Activated T-helper 1 cell treated with anti-CD3 and anti-CD28 coated beads, Interleukin-12 subunit alpha, Interleukin-12 subunit beta, Interleukin-2, Interleukin-4 antibody, amounts not matched to agents 30 ng/mL and 10 ng/mL and 1 ng/mL, durations not matched to agents 14 hours and 24 hours and 36 hours (primary cell): ENCODE measurements at regions not wholly inside any gene's neighbourhood (a gene's known extent, or its start where the extent isn't known, plus 50 kb on each side); places are given as distances from the start of the nearest gene placed in this dataset.
"Not testable (repeated sequence)": the region's sequence is repeated elsewhere in the genome, so short reads cannot be mapped to it uniquely, and the experiment has no call there.

Experiments used
- DNase-seq: peaks from one replicate; pipeline ENCODE4 v3.0.0; 2021; ENCODE audit warnings: low spot score
- H3K27ac Mint-ChIP-seq: one replicate; pipeline ENCODE4 v1.8.0; 2021; ENCODE audit warnings: mild to moderate bottlenecking, mixed read lengths
- H3K27me3 Mint-ChIP-seq: one replicate; pipeline ENCODE4 v1.8.0; 2022; ENCODE audit warnings: mild to moderate bottlenecking, moderate library complexity, mixed read lengths; ENCODE audit not compliant: insufficient read depth
- H3K36me3 Mint-ChIP-seq: one replicate; pipeline ENCODE4 v1.8.0; 2021; ENCODE audit warnings: low read depth, mixed read lengths
- H3K4me1 Mint-ChIP-seq: one replicate; pipeline ENCODE4 v1.8.0; 2021; ENCODE audit warnings: low read depth, mixed read lengths
- H3K4me3 Mint-ChIP-seq: one replicate; pipeline ENCODE4 v1.8.0; 2021; ENCODE audit warnings: mild to moderate bottlenecking, moderate library complexity, mixed read lengths
- H3K9me3 Mint-ChIP-seq: one replicate; pipeline ENCODE4 v1.8.0; 2021; ENCODE audit warnings: mixed read lengths
- intact Hi-C: fragments of 100-400 bp; cut with micrococcal nuclease; formaldehyde crosslinking; loops from one replicate; pipeline ENCODE4 v1.15.1; 2024

DNA sequence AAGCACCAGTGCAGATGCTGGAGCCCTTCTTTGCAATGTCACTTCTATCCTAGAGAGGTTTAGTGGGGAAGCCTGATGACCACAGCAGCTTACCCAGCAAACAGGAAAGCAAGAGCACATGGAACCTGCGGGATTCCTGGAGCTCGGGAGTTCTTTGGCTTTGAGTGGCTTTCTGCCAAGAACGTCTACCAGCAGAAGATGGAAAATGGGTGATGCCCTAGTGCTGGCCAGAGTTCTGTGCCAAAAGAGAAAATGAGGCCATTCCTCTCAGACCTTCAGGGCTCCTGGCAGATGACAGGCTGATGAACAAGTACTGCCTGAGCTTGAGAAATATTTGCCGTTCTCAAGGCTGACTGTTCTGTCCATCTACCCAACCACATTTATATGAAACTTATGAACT lies 332.1 kb upstream of the CCL2 start:
- Mint-ChIP-seq H3K27ac (no peak overlapping the region), H3K4me3 (no peak overlapping the region), H3K27me3 (peaks cover 4% of the 10 kb centered on the region), H3K36me3 (no peaks in the 10 kb centered on the region), H3K9me3 (no peaks in the 10 kb centered on the region), H3K4me1 (no peaks in the 10 kb centered on the region)
- intact Hi-C loops = no loop called here
- DNase-seq = no peak

DNA sequence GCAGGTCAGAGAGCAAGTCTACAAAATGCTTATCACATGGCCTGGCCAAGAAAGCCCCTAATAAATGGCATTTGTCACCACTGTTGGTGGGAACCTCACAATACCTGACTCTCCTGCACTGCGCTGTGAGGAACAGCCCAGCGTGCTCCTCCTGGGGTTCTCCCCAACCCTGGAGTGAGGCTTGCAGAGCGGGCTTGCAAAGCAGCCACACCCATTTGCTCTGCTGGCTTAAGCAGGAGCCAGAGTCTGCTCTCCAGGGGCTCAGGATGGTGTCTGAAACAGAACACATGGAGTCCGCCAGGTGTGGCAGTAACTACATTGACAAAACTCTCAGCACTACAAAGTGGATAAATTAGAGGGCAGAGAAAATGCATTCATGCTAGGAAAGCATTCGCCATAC lies 331.0 kb upstream of the CCL2 start:
- no peaks in the 10 kb centered on the region for H3K9me3 Mint-ChIP-seq
- H3K4me3 Mint-ChIP-seq = no peak overlapping the region
- intact Hi-C loops = no loop called here
- H3K36me3 Mint-ChIP-seq = no peaks in the 10 kb centered on the region
- DNase-seq = no peak
- H3K27ac Mint-ChIP-seq = no peak overlapping the region
- H3K27me3 Mint-ChIP-seq = peaks cover 4% of the 10 kb centered on the region
- H3K4me1 Mint-ChIP-seq = no peaks in the 10 kb centered on the region

DNA sequence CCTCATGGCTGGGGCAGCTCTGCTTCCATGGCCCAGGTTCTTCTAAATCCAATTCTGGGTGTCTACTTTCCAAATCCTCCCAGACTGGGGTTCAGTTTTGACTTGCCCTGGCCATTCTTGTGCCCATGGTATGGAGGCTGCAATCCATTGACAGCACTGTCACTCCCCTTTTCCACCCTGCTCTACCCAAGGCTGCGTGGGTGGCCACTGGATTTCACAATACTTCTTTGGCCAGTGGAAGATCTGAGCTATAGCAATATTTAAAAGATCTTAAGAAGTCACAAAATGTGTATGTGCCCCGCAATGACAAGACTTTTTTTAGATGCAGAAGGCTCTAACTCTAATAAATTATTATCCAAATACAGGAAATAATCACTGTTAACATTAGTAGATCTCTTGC lies 329.4 kb upstream of the CCL2 start:
- intact Hi-C loops = no loop called here
- DNase-seq = no peak
- peaks cover 4% of the 10 kb centered on the region for H3K27me3 Mint-ChIP-seq
- H3K36me3 Mint-ChIP-seq = no peaks in the 10 kb centered on the region
- no peak overlapping the region for H3K27ac Mint-ChIP-seq
- H3K4me1 Mint-ChIP-seq = no peaks in the 10 kb centered on the region
- H3K9me3 Mint-ChIP-seq = no peaks in the 10 kb centered on the region
- H3K4me3 Mint-ChIP-seq = no peak overlapping the region

DNA sequence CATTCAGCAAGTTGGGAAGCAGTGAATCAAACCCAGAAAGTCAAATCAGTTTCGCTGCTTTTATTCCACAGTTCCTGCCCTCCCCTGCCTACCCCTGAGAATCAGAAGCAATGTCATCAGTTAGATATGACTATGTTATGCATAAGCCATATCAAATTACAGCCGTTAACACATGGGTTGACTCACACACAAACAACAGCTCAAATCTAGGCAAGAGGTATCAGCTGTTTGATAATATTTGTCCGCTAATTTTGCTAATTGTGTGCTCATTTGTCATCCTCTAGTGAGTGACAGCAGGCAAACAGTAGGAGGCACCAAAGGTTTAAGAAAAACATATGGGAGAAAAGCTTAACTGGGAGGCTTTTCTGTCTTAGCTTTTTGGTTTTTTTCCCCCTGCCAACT lies 327.4 kb upstream of the CCL2 start:
- H3K36me3 Mint-ChIP-seq = no peaks in the 10 kb centered on the region
- H3K4me1 Mint-ChIP-seq = no peaks in the 10 kb centered on the region
- H3K27ac Mint-ChIP-seq = no peak overlapping the region
- H3K27me3 Mint-ChIP-seq = peaks cover 6% of the 10 kb centered on the region
- H3K9me3 Mint-ChIP-seq = no peaks in the 10 kb centered on the region
- no peak overlapping the region for H3K4me3 Mint-ChIP-seq
- intact Hi-C loops = loop anchor here (1.0 kb wide), 1 partner anchor 219 kb away; no protein-coding TSS in a partner anchor
- no peak for DNase-seq

DNA sequence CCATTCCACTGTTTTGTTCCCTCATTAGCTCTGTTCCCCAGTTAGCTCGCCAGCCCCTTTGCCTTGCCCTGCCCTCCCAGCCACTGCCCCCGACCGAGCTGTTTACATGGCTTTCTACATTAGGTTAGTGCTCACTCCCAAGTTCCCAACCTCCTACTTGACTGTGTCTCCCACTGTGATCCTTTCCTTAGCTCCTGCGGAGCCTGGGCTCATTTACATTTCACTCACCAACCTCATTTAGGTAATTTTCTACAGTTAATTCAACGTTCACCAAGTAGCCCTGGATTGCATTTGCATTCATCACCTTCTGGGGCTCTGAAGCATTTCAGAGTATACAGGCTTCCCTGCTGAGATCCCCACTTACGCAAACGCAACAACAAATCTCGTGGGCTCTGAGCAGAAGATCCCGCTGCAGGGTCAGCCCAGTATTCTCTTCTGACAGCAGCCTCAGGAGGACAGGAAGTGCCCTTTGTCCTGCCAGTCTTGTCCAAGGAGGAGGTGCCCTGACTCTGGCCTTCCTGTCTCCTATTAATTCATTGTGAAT lies 325.8 kb upstream of the CCL2 start:
- intact Hi-C loops = no loop called here
- Mint-ChIP-seq H3K4me1 (no peaks in the 10 kb centered on the region), H3K9me3 (no peaks in the 10 kb centered on the region), H3K36me3 (no peaks in the 10 kb centered on the region), H3K27ac (no peak overlapping the region), H3K27me3 (peaks cover 6% of the 10 kb centered on the region), H3K4me3 (no peak overlapping the region)
- no peak for DNase-seq

DNA sequence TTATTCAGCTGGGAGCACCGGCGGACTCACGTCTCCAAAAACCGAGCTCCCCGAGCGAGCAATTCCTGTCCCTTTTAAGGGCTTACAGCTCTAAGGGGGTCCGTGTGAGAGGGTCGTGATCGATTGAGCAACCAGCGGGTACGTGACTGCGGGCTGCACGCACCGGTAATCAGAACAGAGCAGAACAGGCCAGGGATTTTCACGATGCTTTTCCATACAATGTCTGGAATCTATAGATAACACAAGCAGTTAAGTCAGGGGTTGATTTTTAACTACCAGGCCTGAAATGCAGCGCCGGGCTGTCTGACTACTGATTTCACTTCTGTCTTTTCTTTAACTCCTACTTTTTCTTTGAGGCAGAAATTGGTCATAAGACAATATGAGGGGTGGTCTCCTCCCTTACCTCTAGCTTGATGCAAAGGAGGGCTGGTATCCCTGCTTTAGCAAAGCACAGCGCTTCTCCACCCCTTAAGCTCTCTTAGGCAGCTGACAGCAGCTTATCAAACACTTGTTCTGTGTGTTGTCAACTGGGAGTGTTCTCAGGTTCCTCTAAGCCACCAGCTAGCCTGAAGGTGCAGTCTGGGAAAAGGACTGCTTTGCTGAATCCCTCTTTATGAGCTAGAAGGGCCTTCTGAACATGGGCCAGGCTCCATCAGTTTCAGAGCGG lies 323.8 kb upstream of the CCL2 start:
- H3K4me3 Mint-ChIP-seq, H3K36me3 Mint-ChIP-seq, H3K4me1 Mint-ChIP-seq, DNase-seq, H3K9me3 Mint-ChIP-seq, intact Hi-C loops, H3K27me3 Mint-ChIP-seq, H3K27ac Mint-ChIP-seq: not testable (repeated sequence)

DNA sequence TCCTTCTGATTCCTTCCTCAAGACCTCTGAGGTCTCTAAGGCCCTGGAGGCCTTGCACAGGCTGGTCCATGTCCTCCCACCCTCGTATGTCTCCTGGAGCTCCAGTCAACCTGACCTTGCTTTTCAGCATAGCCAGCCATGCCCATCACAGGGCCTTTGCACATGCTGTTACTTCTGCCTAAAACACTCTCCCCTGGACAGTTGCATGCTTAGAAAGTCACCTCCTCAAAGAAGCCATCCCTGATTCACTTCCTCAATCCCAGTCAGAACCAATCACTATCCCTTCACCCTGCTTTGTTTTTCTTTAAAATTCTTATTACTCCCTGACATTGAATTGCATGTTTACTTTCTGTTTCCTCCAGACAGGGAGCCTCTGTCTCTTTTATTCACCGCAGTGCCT lies 322.1 kb upstream of the CCL2 start:
- no peak overlapping the region for H3K4me3 Mint-ChIP-seq
- no peaks in the 10 kb centered on the region for H3K36me3 Mint-ChIP-seq
- no peaks in the 10 kb centered on the region for H3K4me1 Mint-ChIP-seq
- H3K27me3 Mint-ChIP-seq = peaks cover 6% of the 10 kb centered on the region
- no peak for DNase-seq
- intact Hi-C loops = no loop called here
- no peaks in the 10 kb centered on the region for H3K9me3 Mint-ChIP-seq
- H3K27ac Mint-ChIP-seq = no peak overlapping the region

DNA sequence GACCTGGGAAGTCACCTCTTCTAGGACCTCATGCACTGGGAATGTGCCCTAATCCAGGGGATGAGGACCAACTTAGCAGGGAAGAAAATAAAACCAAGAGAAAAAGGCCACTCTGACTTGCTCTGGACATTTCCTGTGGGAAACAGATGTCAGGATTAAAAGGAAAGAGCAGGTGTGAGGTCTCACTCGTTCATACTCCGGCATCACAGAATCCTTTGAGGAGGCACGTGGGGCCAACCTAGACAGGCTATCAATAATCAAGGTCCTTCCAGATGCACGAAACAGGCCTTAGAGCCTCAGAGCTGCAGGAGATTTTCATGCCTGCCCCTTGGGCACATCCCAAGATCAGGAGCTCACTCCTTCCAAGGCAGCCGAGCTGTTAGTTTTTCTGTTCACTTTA lies 321.5 kb upstream of the CCL2 start:
- Mint-ChIP-seq H3K4me1 (no peaks in the 10 kb centered on the region), H3K9me3 (no peaks in the 10 kb centered on the region), H3K4me3 (no peak overlapping the region), H3K36me3 (no peaks in the 10 kb centered on the region), H3K27ac (no peak overlapping the region), H3K27me3 (peaks cover 6% of the 10 kb centered on the region)
- DNase-seq = no peak
- intact Hi-C loops = no loop called here

DNA sequence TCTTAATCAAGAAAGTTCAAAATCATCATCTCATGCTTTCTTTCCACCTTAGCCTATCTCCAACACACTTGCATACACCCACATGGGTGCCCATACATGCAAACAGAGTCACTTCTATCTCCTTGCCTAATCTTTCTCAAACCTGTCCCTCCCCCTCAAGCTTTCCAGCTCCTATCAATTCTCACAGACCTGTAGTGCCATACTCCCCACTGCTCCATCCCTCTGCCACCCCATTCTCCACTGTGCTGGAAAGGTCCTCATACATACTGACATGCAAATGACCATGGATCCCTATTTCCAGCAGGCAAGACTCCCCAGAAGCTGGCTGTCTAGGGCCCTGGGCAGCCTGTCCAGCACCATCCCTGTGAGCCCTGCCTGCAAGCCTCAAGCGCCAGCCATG lies 320.4 kb upstream of the CCL2 start:
- peaks cover 6% of the 10 kb centered on the region for H3K27me3 Mint-ChIP-seq
- H3K36me3 Mint-ChIP-seq = no peaks in the 10 kb centered on the region
- H3K27ac Mint-ChIP-seq = no peak overlapping the region
- no peak overlapping the region for H3K4me3 Mint-ChIP-seq
- H3K4me1 Mint-ChIP-seq = no peaks in the 10 kb centered on the region
- no peaks in the 10 kb centered on the region for H3K9me3 Mint-ChIP-seq
- DNase-seq = no peak
- intact Hi-C loops = no loop called here

DNA sequence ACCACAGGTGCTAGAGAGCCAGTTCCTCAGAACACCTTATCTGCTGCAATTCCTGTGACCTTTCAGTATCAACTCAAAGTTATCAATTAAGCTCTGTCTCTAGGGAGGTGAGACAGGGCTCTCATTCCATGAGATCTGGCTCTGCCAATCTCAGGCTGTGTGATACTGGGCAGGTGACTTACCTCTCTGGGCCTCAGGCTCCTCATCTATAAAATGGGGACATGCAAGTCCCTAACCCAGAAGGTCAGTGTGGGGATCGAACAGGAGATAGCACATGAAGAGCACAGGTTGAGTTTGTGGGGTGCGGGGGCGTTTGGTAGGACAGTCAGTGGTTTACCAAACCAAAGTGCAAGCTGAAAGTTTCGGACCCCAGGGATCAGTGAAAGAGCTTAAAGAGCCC lies 319.3 kb upstream of the CCL2 start:
- H3K36me3 Mint-ChIP-seq = no peaks in the 10 kb centered on the region
- no peaks in the 10 kb centered on the region for H3K9me3 Mint-ChIP-seq
- no peak for DNase-seq
- H3K4me3 Mint-ChIP-seq = no peak overlapping the region
- intact Hi-C loops = no loop called here
- H3K4me1 Mint-ChIP-seq = no peaks in the 10 kb centered on the region
- H3K27me3 Mint-ChIP-seq = peaks cover 6% of the 10 kb centered on the region
- no peak overlapping the region for H3K27ac Mint-ChIP-seq

DNA sequence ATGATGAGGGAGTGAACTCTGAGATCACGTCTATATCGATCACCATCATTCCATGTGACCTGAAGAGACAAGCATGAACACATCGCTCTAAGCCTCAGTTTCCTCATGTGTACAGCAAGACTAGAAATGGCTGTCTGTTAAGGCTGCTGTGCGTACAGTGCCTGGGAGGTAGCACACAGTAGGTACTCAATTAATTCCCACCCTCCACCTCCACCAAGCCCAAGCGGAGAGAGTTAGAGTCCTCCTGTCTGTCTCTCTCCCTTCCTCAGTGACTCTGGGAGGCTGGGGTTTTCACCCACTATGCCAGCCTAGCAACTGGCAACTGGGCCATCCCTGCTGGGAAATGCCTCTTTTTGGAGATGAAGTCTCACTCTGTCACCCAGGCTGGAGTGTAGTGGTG lies 318.3 kb upstream of the CCL2 start:
- H3K9me3 Mint-ChIP-seq = no peaks in the 10 kb centered on the region
- intact Hi-C loops = no loop called here
- no peak for DNase-seq
- no peaks in the 10 kb centered on the region for H3K36me3 Mint-ChIP-seq
- H3K4me3 Mint-ChIP-seq = no peak overlapping the region
- H3K27me3 Mint-ChIP-seq = peaks cover 3% of the 10 kb centered on the region
- no peak overlapping the region for H3K27ac Mint-ChIP-seq
- no peaks in the 10 kb centered on the region for H3K4me1 Mint-ChIP-seq

DNA sequence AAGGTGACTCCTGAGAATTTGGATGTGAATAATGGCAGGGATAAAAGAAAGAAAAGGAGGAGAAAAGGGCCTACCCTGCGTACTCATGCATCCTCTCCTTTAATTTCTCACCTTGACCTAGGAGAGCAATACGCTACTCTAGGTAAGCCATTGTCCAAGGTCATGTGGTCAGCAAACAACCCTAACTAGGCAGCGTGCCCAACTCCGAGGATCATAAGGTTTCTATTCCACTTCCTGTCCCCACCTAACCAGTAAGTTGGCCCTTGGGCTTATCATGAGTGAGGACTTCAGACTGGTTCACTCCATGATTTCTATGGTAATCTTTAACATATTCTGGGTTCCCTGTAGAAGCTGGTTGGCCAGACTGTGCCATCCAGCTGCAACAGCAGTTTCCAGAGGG lies 315.1 kb upstream of the CCL2 start:
- no peak for DNase-seq
- Mint-ChIP-seq H3K4me3 (no peak overlapping the region), H3K27ac (no peak overlapping the region), H3K27me3 (peaks cover 6% of the 10 kb centered on the region), H3K9me3 (no peaks in the 10 kb centered on the region), H3K4me1 (no peaks in the 10 kb centered on the region), H3K36me3 (no peaks in the 10 kb centered on the region)
- intact Hi-C loops = no loop called here

DNA sequence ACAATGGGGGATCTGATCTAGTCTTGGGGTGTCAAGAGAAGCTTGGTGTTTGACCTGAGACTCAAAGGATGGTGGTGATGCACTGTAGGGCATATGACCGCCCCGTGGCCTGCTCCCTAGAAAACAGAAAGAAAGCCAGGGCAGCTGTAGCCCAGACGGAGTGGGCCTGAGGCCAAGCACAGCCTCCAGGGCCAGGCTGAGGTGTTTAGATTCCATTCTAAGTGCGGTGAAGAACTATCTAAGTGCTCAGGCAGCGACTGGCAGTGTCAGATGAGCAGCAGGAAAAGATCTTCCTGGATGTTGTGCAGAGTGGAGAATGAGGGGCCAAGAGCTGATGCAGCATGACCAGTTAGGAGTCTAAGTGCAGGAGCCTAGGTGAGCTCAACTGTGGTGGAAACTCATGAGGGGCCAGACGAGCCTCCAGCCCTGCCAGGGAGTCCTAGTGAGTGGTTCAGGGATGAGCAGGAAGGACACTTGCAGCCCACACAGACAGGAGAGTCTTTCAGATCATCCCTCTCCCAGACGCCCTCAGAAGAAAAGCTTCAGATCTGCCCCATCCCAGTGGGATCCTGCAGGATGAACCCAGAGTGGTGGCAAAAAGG lies 314.2 kb upstream of the CCL2 start:
- no peaks in the 10 kb centered on the region for H3K9me3 Mint-ChIP-seq
- H3K4me1 Mint-ChIP-seq = no peaks in the 10 kb centered on the region
- no peak for DNase-seq
- intact Hi-C loops = no loop called here
- no peaks in the 10 kb centered on the region for H3K36me3 Mint-ChIP-seq
- no peak overlapping the region for H3K27ac Mint-ChIP-seq
- H3K4me3 Mint-ChIP-seq = no peak overlapping the region
- peaks cover 6% of the 10 kb centered on the region for H3K27me3 Mint-ChIP-seq

DNA sequence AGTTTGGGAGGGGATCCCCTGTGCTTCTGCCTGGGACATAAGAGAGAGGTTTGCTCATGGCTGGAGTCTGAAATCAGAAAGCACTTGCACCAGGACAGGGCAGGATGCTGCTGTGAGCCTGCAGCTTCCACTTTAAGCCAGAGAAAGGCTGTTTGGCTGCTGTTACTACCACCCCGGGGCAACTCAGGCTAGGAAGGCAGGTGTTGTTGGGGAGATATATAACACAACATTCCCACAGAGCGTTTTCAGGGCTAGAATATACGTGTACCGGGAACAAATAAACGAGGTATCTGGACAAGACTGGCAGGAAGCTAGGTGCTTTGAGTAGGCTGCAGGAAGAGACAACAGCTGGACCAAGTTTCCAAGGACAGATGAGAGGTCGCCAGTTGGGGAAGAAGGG lies 313.3 kb upstream of the CCL2 start:
- Mint-ChIP-seq H3K36me3 (no peaks in the 10 kb centered on the region), H3K9me3 (no peaks in the 10 kb centered on the region), H3K27ac (no peak overlapping the region), H3K27me3 (peaks cover 9% of the 10 kb centered on the region), H3K4me3 (no peak overlapping the region), H3K4me1 (no peaks in the 10 kb centered on the region)
- intact Hi-C loops = no loop called here
- no peak for DNase-seq
